ENCODE measurements at regions not wholly inside any gene's neighbourhood (a gene's known extent, or its start where the extent isn't known, plus 50 kb on each side); places are given as distances from the start of the nearest gene placed in this dataset.

DNA sequence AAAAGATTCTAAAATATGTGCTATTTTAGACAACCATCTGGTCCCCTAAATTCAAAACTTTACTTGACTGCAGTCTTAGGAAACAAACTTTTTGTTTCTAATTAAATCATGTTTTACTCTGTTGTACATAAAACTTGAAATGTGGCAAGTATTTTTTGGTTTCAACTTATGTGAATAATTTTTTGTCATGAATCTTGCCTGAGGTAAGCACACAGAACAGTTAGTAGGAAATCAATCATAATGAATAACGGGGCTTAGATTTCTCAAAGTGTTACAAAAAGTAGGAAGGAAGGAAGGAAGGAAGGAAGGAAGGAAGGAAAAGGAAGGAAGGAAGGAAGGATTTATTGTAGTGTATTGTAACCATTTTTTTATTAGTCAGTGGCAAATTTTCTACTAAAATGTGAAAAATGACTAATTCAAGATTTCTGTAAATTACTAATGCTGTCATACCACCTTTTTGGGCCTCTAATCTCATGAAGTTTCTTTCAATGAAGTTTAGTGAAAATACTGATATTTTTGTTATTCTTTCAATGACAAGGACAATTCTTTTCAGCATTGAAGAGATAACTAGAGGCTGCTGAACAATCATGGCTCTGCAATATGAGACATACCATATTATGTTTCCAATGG lies 1689.2 kb downstream of the OTOL1 start:
- TF ChIP-seq POLR2A (IDR thresholded peaks at IDR 0.05) (no peak), EP300 (IDR thresholded peaks at IDR 0.05) (no peak)
